ENCODE measurements at regions not wholly inside any gene's neighbourhood (a gene's known extent, or its start where the extent isn't known, plus 50 kb on each side); places are given as distances from the start of the nearest gene placed in this dataset.
"Not testable (repeated sequence)": the region's sequence is repeated elsewhere in the genome, so short reads cannot be mapped to it uniquely, and the experiment has no call there.

GRCh38 chr5:101785090-101785489 lies 511.0 kb downstream of the SLCO4C1 start:
- no peak for DNase-seq (ENCODE audit: low read depth in 4 of 4, low spot score in 3 of 4)

DNA sequence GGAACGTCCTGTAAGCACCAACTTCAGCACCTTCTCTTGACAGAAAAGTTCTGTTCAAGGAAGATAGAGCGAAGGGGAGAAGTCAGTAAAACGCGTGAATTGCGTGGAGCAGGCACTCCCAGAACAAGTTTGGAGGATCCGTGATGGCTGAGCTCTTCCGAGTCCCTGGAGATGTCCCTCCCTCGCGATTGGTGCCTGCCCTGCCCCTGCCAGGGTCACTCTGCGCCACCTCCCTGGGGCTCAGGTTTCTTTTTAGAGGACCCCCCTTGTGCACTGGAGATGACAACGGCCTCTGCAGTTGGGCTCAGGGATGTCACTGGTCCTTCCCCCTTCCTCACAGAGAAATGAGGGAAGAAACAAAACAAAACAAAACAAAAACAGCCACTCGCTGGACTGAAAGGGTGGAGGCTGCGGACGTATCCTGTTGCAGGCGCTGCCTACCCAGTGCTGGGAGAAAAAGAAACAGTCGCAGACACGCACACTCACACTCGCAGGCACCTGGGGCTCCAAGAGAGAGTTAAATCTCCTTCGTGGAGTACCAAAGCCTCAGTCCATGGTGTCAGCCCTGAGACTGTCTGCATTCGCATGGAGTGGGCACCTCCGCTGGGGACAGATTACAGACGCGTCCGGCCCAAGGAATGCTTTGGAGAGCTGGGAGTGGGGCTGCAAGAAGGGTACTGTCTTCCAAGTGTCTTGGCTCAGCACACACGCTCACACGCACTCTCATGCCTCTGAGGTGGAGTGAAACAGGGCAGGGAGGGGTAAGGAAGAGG lies 512.7 kb downstream of the SLCO4C1 start:
- no peak for DNase-seq (ENCODE audit: low read depth in 4 of 4, low spot score in 3 of 4)

DNA sequence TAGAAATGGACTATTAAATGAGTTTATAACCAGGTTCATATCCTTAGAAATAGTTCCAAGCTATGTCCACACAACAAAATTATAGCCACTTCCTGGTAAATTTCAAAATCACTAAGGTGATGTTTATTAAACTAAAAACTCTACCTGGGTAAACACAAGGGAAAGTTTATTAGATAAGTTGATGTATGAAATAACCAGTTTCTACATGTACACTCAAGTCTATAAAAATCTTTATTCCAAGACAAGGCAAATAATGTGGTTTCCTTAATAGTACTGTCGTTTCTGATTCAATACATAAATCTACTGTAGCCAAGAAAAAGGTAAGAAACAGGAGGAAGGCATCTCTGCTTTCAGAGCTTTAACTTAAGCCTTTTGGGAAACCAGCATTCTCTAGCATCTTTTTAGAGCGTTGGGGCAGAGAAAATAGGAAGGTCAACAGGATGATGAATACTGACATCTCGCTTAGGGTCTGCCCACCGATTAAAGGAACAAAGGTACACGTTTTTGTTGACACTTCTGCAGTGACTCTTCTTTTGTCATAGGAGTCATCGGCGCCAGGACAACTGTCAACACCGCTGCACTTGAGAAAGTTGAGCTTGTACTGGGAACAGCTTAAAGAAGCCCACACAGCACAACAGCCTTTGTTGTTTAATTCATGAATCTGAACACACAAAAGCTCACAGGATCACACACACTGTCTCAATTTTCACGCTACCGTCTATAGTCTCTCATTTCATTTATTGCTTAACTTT lies 513.6 kb downstream of the SLCO4C1 start:
- DNase-seq (ENCODE audit: low read depth in 4 of 4, low spot score in 3 of 4): no peak

- no peak for DNase-seq (ENCODE audit: low read depth in 4 of 4, low spot score in 3 of 4)
Measured at GRCh38 chr5:101751105-101751504, 545.0 kb downstream of the SLCO4C1 start.

GRCh38 chr5:101743000-101743399 lies 553.1 kb downstream of the SLCO4C1 start:
- not testable (repeated sequence) for DNase-seq (ENCODE audit: low read depth in 4 of 4, low spot score in 3 of 4)

DNA sequence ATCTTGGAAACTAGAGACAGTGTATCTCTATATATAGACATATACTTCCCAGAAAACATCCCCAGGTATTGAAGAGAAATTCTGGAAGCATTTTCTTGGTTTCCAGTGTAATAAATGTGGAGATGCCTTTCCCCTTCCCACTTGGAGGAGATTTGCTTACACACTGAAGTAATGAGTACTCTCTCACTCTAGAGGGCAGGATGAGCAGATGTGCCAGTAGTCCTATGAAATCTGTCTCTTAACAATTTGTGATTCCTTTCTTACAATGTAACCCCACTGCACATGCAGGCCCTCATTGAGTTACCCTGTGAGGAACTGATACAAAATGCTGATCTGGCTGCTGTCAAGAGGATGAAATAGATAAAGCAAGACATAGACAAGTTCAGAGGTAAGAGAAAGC lies 567.2 kb downstream of the SLCO4C1 start:
- no peak for DNase-seq (ENCODE audit: low read depth in 4 of 4, low spot score in 3 of 4)

GRCh38 chr5:101721543-101721942 lies 574.5 kb downstream of the SLCO4C1 start:
- DNase-seq (ENCODE audit: low read depth in 4 of 4, low spot score in 3 of 4): no peak

DNA sequence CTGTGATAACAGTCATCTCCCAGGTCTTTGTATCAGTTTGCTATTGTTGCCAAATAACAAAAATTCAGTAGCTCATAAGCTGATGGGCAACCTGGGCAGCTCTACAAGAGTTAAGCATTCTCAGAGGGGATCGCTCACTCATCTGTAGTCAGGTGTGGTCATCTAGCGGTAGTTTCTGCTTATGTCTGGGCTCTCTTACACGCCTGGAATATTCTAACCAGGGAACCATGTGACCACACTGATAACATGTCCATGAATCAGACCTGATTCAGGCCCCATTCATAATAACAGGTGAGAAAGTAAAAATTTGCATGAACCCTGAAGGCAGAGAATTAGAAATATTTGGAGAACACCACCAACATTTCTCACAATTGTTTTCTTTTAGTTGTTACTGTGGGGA lies 576.1 kb downstream of the SLCO4C1 start:
- no peak for DNase-seq (ENCODE audit: low read depth in 4 of 4, low spot score in 3 of 4)

DNA sequence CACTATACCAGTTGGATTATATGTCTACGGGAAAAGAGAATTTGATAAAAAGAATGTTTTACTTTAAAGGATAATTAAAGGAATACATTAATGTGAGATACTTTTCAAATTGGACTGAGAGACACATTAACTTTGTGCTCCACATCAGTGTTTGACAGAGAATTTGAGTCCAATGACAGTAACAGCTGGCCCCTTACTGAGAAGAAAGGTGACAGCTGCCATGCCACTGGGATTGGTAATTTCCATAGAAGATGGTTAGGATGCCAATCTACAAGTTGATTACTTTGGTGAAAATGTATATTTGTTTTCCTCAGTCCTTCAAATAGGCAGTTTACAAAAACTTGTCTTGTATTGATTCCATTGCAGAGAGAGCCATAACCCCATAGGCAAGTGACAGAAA lies 578.4 kb downstream of the SLCO4C1 start:
- no peak for DNase-seq (ENCODE audit: low read depth in 4 of 4, low spot score in 3 of 4)

- DNase-seq (ENCODE audit: low read depth in 4 of 4, low spot score in 3 of 4): no peak
Measured at GRCh38 chr5:101716941-101717340, 579.1 kb downstream of the SLCO4C1 start.

DNA sequence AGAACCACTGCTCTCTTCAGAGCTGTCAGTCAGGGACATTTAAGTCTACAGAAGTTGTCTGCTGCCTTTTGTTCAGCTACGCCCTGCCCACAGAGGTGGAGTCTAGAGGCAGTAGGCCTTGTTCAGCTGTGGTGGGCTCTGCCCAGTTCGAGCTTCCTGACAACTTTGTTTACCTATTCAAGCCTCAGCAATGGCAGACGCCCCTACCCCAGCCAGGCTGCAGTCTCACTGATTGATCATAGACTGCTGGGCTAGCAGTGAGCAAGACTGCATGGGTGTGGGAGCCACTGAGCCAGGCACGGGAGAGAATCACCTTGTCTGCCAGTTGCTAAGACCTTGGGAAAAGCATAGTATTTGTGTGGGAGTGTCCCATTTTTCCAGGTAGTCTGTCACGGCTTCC lies 580.3 kb downstream of the SLCO4C1 start:
- not testable (repeated sequence) for DNase-seq (ENCODE audit: low read depth in 4 of 4, low spot score in 3 of 4)

DNA sequence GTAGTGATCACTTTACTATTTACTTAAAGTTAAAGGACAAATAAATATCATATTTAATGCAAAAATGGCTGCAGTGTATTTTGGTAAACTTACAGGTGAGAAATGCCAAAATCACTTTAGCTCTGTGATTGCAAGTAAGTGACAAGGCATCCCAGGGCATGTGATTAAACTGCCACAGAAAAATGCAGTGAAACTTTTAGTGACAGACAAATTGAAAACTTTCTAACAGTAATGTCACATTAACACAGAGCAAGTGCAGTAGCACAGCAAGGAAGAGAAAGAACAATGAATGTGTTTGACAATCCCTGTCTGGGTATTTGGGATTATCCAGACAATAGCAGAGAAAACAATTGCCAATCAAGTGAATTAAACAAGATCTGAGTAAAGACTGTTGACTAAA lies 606.8 kb downstream of the SLCO4C1 start:
- DNase-seq (ENCODE audit: low read depth in 4 of 4, low spot score in 3 of 4): no peak

GRCh38 chr5:101688156-101688555 lies 607.9 kb downstream of the SLCO4C1 start:
- DNase-seq (ENCODE audit: low read depth in 4 of 4, low spot score in 3 of 4): no peak

DNA sequence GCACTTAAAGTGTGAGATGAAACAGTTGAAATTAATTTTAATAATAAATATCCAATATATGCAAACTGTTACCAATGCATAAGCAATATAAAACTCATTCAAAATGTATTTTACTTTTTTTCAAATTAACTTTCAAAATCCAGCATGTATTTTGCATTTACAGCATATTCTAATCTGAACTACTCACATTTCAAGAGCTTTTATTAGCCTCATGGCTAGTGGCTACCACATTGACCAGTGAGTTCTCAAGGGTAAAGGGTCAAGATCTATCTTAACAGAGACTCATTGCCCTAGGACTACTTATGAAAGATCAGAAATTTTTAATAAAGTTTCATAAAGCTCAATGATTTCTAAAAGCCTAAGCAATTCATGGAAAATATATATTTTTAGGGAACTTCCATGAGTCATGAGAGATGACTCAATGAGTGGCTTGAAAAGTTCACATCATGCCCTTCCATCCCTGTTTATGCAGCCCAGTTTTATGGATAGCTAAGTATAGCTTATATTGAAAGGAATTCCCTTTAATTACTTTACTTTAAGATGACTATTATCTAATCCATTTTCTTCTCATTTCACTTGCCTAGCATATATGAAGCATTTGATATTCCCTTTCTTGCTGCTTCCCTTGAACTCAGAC lies 608.6 kb downstream of the SLCO4C1 start:
- no peak for DNase-seq (ENCODE audit: low read depth in 4 of 4, low spot score in 3 of 4)

- no peak for DNase-seq (ENCODE audit: low read depth in 4 of 4, low spot score in 3 of 4)
Measured at GRCh38 chr5:101686536-101687157, 609.4 kb downstream of the SLCO4C1 start.

GRCh38 chr5:101679816-101680215 lies 616.3 kb downstream of the SLCO4C1 start:
- DNase-seq (ENCODE audit: low read depth in 4 of 4, low spot score in 3 of 4): no peak

GRCh38 chr5:101678481-101679193 lies 617.4 kb downstream of the SLCO4C1 start:
- DNase-seq (ENCODE audit: low read depth in 4 of 4, low spot score in 3 of 4): peak; percentile 29 to 48 (median 38)

GRCh38 chr5:101677961-101678360 lies 618.1 kb downstream of the SLCO4C1 start:
- no peak for DNase-seq (ENCODE audit: low read depth in 4 of 4, low spot score in 3 of 4)

- no peak for DNase-seq (ENCODE audit: low read depth in 4 of 4, low spot score in 3 of 4)
Measured at GRCh38 chr5:101676646-101677045, 619.4 kb downstream of the SLCO4C1 start.

DNA sequence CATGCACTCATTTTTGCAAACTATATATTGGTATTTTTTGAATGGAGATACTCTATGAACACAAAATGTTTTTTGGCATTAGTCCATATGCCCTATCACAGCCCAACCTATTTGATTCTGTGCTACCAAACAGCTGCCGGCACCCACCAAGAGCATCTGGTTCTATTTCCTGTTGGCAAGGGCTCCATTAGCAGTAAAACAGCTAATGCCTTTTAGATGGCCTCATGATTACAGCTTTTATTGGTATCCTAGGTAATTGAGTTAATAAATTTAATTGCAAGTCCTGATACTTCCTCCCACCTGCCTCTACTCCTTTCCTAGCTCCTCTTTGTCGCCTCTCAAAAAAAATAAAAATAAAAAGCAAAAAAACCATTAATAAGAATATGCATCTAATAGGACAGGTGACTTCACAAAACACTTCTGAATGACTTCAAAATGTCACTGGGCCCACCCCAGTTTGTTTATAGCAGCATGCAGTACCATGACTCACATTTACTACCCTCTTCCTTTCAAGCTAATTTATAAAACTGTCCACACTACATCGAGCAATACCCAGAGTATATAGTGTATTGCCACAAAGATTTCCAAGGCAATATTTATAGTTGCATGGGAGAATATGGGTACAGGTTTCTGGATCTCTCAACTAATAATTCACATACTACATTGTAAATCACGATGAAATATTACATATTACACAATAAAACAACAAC lies 620.4 kb downstream of the SLCO4C1 start:
- DNase-seq (ENCODE audit: low read depth in 4 of 4, low spot score in 3 of 4): no peak
